Hematopoietic multipotent progenitor cell (in vitro differentiated cells): ENCODE measurements at regions not wholly inside any gene's neighbourhood (a gene's known extent, or its start where the extent isn't known, plus 50 kb on each side); places are given as distances from the start of the nearest gene placed in this dataset. TPM values are rescaled to one million over a fixed set of nuclear protein-coding genes. Genes with fewer than 3 reads are reported as not detected.

Experiments used
- DNase-seq, 3 donors: peaks; one replicate each; pipeline ENCODE4 v3.0.0-alpha.2; 2011 to 2015; ENCODE audit warnings: low read depth in 2 of 3, low spot score in 2 of 3
- small RNA-seq: library from RNA; depleted of rRNA; stranded (forward); fragments of <200 nt; gene quantifications from one replicate; pipeline ENCODE3, GENCODE V24; 2012

DNA sequence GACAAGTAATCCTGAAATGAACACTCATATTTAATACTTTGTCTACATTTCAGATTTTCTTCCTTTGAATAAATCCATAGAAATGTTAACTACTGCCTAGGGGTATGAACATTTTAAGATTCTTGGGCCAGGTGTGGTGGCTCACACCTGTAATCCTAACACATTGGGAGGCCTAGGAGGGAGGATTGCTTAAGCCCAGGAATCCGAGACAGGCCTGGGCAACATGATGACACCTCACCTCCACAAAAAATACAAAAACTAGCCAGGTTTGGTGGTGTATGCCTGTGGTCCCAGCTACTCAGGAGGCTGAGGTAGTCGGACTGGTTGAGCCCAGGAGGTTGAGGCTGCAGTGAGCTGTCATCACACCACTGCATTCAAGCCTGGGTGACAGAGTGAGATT is 73.9 kb upstream of the PIAS1 start:
- DNase-seq = no peak

DNA sequence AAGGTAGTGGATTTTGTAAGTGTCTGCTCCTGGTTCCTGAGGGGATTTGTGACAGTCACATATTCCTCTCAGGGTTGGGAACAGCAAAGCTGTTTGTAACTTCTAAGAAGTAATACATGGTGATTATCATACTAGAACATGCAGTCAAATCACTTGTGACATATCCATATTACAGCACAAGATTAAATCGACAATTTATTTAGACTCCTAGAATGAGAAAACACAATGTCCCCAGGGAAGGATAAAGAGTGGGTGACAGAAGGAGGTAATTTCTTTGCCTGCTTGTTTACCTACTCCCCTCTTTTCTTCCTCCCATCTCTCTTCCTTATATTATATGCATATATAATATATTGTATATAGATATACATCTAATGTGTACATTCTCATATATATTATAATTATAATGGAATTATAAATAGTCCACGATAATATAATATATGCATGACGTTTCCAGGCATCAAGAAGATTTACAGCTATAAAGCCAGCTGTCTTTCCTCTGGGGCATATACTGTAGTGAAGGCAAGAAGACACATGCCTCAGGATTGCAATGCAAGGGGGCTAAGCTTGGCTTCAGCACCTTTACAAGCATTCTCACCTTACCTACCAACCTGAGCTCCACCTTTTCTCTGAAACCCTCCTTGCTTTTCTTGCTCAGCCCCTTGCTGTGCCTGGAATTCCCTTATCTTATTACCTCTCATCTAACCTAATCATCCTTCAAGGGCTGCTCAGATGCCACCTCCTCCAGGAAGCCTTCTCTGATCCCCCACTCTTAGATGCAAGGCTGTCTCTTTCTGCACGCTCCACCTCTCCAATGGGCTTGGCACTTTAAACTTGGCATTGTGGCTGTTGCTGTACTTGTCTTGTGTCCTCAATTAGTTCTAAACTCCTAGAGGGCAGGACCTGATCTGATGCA is 73.1 kb upstream of the PIAS1 start:
- DNase-seq = no peak

DNA sequence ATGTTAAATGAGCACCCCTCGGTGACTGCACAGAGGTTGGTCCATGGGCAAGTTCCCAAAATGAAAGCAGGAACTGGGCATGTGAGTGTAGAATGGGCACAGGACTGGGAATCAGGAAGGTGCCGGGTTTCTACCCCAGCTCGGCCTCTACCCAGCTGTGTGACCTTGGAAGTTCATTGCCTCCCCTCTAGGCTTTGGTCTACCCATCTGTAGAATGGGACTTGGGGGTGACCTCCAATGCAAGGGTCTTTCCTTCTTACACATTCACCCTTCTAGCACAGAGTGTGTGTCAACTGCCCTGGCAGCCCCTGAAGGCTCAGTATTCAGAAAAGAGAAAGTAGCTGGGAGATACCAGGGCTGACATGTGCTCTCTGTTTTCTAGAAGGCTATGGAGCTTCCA is 72.3 kb upstream of the PIAS1 start:
- no peak for DNase-seq

GRCh38 chr15:67991706-67992105 is 62.4 kb upstream of the PIAS1 start:
- DNase-seq = no peak

GRCh38 chr15:67992411-67992810 is 61.7 kb upstream of the PIAS1 start:
- no peak for DNase-seq

GRCh38 chr15:67992834-67993233 is 61.3 kb upstream of the PIAS1 start:
- no peak for DNase-seq

- no peak for DNase-seq
Observed at GRCh38 chr15:67997996-67998395, 56.1 kb upstream of the PIAS1 start.

GRCh38 chr15:67998599-67999133 is 55.4 kb upstream of the PIAS1 start:
- DNase-seq = no peak

- no peak for DNase-seq
Observed at GRCh38 chr15:67999320-68000100, 54.6 kb upstream of the PIAS1 start.

GRCh38 chr15:68000754-68001153 is 53.4 kb upstream of the PIAS1 start:
- DNase-seq = no peak

- DNase-seq = no peak
Observed at GRCh38 chr15:68001811-68002210, 52.3 kb upstream of the PIAS1 start.

- DNase-seq = no peak
Observed at GRCh38 chr15:68003297-68003696, 50.8 kb upstream of the PIAS1 start.

Small RNA genes in the stretch of these regions (small RNA-seq; reads per million reads assigned to genes)
- not detected for gene AC022254.1
